GM21723 (cell line): ENCODE measurements at regions not wholly inside any gene's neighbourhood (a gene's known extent, or its start where the extent isn't known, plus 50 kb on each side); places are given as distances from the start of the nearest gene placed in this dataset.
"Not testable (repeated sequence)": the region's sequence is repeated elsewhere in the genome, so short reads cannot be mapped to it uniquely, and the experiment has no call there.

Source experiments
- ATAC-seq: cut with Tn5 transposase; IDR thresholded peaks from one replicate; pipeline ENCODE4 v1.9.1; 2021; ENCODE audit warnings: mild to moderate bottlenecking, moderate library complexity; ENCODE audit not compliant: unreplicated experiment

DNA sequence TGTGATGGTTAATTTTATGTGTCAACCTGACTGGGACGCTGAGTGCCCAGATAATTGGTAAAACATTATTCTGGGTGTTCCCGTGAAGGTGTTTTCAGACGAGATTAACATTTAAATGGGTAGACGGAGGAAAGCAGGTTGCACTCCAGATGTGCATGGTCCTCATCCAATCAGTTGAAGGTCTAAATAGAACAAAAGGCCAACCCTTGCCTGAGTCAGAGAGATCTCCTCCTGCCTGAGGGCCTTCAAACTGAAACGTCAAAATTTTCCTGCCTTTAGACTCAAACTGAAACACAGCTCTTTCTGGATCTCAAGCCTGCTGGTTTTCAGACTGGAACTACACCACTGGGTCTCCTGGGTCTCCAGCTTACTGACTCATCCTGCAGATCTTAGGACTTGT is 73.5 kb downstream of the NPIPA8 start:
- not testable (repeated sequence) for ATAC-seq

DNA sequence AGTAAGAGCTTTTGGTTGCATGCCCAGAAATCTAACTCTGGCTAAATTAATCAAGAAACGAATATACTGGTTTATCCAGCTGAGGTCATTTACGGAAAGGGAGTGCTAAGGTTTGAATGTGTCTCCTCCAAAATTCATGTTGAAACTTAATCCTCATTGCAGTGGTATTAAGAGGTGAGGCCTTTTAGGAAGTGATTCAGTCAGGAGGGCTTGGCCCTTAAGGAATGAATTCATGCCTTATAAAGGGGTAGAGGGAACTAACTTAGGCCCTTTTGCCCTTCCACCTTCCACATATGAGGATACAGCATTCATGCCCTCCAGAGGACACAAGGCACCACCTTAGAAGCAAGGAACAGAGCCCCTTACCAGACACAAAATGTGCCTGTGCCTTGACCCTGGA is 74.7 kb downstream of the NPIPA8 start:
- not testable (repeated sequence) for ATAC-seq

DNA sequence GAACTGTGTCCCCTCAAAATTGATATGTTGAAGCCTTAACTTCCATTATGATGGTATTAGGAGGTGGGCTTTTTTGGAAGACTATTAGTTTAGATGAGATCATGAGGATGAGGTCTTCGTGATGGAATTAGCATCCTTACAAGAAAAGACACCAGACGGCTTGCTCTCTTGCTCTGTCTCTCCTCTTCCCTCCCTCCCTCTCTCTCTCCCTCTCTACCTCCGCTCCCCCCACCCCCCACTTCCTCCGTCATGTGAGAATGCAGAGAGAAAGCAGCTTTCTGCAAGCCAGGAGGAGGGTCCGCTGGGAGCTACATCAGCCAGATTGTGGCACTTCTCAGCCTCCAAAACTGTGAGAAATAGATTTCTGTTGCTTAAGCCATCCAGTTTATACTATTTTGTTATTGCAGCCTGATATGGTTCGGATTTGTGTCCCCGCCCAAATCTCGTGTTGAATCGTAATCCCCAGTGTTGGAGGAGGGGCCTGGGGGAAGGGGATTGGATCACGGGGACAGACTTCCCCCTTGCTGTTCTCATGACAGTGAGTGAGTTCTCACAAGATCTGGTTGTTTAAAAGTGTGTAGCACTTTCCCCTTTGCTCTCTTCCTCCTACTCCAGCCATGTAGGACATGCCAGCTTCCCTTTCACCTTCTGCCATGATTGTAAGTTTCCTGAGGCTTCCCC is 76.9 kb downstream of the NPIPA8 start:
- ATAC-seq = not testable (repeated sequence)

DNA sequence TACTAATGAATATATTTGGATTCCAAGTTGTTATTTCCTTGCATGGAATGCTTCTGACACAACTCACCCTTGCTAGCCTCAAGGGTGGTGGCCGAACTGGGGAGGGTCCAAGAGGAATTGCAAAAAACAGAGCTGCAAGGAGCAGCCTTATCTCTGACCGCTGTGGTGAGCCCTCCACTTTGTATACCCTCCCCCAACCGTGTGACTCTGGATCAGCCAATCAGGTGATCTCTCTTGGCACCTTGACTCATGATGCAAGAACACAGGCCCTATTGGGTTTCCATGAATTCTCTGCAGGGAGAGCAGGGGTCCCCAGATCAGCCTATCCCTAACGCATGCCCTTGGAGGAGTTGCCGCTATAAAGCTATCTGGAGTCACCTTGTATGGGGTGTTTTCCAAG is 83.6 kb downstream of the NPIPA8 start:
- ATAC-seq = not testable (repeated sequence)

DNA sequence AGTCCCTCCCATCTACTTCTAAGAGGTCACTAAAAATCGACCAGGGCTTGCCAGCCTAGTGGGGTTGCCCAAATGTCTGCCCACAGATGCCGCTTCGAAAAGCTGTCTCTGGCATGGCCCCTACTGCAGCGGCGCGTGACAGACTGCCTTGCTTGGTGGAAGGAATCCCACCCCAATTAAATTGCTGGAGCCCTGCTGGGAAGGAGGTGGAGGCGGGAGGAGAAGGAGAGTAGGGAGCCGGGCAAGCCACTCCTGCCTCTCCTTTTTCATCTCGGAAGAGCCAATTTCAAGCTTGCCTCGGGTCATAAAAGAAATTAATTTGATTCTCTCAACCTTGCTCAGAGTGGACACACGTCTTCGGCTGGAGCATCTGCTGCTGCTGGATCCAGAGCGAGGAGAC is 106.0 kb downstream of the NPIPA8 start:
- ATAC-seq = not testable (repeated sequence)

DNA sequence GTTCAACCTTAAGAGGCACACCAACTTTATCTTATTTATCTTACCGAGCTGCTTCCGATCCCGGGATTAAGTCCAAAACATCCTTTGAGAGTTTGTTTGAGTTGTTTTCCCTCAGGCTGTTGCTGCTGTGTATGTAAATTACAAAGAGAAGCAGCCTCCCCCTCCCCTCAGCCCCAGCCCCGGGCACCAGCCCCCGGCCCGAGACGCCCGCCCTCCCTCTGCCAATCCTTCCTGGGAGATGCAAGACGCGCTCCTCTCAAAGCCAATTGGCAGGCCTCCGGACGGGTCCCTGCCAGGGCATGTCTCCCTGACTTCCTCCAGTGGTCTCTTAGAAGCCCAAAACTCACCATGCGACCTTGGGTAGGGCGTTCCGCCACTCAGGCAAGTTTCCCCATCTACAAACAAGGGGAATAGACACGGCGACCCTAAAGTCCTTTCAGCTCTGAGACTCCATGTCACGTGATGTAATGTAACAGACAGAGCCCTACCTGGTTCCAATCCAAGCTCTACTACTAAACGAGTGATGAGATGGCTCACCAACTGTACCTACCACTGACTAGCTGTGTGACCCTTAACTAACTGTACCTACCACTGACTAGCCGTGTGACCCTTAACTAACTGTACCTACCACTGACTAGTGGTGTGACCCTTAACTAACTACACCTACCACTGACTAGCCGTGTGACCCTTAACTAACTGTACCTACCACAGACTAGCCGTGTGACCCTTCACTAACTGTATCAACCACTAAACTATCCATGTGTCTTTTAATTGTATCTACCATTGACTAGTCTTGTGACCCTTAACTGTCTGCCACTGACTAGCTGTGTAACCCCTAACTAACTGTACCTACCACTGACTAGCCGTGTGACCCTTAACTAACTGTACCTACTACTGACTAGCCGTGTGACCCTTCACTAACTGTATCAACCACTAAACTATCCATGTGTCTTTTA is 114.2 kb downstream of the NPIPA8 start:
- not testable (repeated sequence) for ATAC-seq

DNA sequence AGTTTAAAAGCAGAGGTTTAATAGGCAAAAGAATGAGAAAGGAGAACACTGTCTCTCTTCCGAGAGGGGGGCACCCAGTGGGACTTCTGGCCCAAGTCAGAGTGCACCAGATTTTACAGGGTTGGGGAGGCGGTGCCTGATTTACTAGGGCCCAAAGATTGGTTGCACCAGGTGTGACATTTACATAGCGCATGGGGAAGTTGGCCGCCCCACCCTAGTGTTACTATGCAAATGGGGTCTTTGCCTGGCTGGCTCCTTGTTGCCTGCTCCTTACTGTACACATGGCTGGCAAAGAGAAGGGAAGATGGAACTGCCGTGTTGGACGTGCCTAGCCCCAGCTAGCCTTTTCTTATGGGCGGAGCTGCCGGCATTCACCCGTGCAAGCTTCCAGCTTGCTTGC is 118.8 kb downstream of the NPIPA8 start:
- ATAC-seq = not testable (repeated sequence)

DNA sequence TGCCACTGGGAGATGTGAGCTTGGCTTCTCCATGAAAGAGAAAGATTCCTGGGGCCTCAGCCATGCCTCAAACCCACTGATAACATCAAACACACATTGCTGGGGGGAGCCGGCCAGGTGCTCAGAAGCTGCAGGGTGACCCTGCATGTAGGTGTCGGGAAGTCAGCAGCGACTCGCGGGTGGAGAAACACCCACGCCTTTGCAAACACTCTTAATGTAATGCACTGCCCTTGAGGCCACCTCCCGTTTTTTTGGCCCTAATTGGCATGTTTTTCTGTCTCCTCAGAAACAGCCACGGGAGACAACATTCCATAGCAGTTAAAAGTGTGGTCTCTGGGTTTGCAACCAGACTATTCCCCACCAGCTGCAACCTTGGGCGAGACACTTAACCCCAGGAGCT is 119.7 kb downstream of the NPIPA8 start:
- ATAC-seq = not testable (repeated sequence)

DNA sequence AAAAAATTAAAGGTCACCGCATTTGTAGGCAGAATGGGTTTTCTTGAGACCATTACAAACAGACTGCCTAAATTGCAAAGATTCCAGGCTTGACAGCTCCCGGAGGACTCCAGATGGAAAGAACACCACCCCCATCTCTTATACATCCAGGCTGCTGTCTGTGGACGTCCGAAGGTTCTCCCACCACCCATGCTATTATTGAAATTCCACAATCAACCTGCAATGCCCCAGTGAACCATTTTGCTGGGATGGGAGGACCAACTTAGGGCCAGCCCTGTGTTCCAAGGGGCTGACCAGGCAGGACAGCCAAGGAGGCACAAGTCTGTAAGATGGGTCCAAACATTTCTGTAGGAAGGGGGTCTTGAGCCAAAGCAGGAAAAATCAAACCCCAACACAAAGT is 122.7 kb downstream of the NPIPA8 start:
- ATAC-seq = not testable (repeated sequence)

DNA sequence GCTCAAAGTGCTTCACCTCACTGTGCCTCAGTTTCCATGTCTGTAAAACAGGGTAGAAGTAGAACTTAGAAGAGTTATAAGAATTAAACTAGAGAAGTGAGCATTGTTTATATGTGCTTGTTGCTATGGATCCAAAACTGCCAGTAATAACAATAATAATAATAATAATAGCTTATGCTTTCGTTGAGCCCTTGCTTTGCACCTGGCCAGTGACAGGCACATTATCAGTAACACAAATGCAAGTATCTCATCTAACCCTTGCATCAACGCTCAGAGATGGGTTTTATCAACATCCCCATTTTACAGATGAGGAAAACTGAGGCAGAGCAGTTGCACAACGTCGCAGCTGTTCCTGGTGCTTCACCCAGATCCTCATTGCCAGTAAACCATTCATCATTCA is 125.0 kb downstream of the NPIPA8 start:
- not testable (repeated sequence) for ATAC-seq

DNA sequence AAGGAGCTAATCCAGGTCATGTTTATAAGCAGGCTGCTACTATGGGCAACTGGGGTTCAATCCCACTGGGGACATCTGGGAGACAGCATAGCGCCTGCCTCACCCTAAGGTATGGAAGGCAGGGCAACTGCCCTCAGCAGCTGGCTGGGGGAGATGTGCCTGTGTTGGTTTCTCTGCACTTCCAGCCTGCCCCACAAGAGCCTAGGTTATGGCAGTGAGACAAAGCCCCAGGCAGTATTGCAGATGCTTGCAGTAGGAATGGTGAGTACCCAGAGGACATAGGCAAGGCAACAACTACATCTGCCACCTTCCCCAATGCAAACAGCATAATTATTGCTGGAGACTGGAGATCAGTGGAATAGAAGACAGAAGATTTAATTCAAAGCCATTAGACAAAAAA is 131.8 kb downstream of the NPIPA8 start:
- not testable (repeated sequence) for ATAC-seq

DNA sequence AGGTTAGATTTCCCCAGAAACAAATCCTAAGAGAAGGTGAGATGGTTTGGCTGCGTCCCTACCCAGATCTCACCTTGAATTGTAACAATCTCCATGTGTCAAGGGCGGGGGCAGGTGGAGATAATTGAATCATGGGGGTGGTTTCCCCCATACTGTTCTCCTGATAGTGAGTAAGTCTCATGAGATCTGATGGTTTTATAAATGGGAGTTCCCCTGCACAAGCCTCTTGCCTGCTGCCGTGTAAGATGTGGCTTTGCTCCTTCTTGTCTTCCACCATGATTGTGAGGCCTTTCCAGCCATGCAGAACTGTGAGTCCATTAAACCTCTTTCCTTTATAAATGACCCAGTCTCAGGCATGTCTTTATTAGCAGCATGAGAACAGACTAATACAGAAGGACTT is 132.2 kb downstream of the NPIPA8 start:
- ATAC-seq = not testable (repeated sequence)

DNA sequence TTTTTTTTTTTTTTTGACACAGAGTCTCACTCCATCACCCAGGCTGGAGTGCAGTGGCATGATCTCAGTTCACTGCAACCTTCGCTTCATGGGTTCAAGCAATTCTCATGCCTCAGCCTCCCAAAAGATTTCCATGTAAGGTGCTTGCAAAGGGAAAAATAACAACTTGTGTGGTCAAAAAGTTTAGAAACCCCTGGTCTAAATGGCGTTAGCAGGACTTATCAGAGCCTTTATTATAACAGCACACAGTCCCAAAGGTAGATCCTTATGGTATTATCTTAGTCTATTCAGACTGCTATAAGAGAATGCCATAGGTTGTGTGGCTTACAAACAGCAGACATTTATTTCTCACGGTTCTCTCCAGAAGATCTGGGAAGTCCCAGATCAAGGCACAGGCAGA is 135.0 kb downstream of the NPIPA8 start:
- not testable (repeated sequence) for ATAC-seq

DNA sequence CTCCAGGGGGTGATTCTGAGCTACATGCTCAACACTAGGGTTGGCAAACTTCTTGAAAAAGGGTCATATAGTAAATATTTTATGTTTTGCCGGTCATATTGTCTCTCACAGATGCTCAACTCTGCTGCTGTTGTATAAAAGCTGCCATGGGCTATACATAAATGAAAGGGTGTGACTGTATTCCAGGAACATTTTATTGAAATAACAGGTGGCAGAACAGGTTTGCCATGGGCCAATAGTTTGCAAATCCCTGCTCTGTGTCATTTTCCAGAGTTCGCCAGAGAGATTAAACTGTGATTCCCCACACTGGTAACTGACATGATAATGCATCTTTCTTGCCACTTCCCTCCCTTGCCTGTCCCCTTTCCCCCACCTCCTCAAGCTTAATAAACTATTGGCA is 144.1 kb downstream of the NPIPA8 start:
- ATAC-seq = not testable (repeated sequence)

DNA sequence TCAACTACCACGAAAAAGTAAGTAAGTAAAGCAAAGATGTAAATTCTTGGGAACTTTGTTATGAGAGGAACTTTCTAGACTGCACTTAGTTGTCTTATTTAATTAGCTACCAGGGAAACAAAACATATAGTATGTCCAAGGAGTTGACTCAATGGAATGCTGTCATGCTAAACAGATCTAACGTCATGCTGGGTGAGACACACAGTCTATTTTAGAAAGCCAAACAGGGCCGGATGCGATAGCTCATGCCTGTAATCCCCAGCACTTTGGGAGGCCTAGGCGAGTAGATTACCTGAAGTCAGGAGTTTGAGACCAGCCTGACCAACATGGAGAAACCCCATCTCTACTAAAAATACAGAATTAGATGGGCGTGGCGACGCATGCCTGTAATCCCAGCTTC is 146.4 kb downstream of the NPIPA8 start:
- ATAC-seq = not testable (repeated sequence)

DNA sequence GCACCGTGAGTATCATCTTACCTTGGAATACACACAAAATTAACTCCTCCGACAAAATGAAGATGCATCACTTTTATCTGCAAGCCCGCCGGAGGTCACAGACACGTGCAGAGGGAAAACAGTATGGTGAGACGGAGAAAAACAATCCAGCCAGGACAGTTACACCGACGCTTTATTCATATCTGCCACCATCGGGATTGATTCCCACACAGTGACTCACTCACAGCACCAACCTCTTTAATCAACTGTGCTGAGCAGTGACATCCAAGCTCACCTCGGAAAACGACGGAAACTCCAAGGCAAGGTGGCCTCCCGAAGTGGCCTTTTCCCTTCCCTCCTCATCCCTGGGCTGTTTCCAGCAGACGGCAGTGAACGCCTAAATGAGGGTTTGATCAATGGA is 151.8 kb downstream of the NPIPA8 start:
- not testable (repeated sequence) for ATAC-seq

DNA sequence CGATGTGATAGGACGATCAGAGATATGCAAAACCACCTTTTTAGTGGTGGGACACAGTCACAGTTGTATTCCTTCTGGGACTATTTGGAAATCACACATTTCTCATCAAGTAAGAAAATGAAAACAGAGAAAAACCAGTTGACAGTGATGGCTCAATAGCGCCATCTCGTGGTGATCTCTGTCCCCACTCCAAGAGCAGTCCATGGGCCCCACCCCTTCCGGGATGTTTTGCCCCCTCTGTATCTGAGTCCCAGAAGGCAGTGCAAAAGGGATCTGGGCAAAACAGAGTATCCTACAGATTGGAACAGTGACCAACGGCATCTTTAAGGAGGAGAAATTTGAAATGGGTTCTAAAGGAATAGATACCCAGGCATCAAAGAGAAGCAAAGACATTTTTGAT is 155.5 kb downstream of the NPIPA8 start:
- ATAC-seq = not testable (repeated sequence)

DNA sequence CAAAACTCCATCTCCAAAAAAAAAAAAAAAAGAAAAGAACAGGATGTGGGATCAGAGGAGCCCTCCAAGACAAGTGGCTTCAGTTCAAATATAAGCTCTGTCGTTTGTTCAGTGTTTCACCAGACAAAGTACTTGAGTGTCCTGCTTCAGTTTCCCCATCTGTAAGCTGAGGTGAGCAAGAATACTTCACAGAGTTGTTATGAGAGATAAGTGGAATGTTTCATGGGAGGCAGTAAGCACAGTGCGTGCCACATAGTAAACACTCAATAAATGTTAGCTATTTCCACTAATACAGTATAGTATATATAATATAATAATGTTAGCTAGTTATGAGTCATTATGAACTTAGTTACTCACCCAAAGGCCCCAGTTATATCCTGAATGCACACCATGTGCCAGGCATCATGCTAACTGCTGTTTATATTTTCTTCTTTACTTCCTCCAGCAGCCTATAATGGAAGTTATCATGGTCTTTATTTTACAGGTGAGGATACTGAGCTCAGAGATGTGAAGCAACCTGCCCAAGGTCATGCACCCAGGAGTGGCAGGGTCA is 162.5 kb downstream of the NPIPA8 start:
- not testable (repeated sequence) for ATAC-seq

DNA sequence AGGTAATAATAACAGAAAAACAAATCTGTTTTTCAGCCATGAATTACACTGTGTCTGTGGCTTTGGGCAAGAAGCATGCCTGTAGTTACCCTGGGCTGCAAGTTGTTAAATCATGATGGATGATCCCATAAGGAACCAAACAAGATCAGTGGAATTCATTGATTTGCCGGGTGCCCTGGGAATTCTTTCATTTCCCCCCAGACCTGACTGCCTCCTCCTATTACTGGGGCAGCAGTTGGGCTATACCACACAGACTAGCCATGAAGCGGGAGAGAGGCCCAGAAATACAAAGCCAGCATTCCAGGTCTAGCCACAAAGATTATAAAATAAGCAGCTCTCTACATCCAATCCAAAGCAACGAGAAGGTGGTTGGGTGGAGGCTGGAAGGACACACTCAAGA is 174.2 kb downstream of the NPIPA8 start:
- not testable (repeated sequence) for ATAC-seq

DNA sequence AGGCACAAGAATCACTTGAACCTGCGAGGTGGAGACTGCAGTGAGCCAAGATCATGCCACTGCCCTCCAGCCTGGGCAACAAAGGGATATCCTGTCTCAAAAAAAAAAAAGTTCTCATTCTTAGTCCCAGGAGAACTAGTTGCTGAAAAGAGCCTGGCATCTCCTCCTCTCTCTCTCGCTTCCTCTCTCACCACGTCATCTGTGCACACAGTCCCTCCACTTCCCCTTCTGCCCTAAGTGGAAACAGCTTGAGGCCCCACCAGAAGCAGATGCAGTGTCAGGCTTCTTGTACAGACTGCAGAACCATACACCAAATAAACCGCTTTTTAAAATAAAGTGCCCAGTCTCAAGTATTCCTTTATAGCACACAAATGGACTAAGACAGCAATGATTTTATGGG is 175.3 kb downstream of the NPIPA8 start:
- ATAC-seq = not testable (repeated sequence)

DNA sequence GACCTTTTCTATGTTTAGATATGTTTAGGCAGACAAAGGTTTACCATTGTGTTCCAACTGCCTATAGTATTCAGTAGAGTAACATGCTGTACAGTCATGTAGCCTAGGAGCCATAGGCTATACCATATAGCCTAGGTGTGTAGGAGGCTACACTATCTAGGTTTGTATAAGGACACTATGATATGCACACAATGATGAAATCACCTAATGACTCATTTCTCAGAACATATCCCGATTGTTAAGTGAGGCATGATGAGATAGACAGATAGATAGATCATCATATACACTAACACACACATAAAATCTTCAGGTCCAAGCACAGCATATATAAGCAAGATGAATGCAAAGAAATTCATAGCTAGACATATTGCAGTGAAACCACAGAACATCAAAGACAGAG is 177.4 kb downstream of the NPIPA8 start:
- not testable (repeated sequence) for ATAC-seq

DNA sequence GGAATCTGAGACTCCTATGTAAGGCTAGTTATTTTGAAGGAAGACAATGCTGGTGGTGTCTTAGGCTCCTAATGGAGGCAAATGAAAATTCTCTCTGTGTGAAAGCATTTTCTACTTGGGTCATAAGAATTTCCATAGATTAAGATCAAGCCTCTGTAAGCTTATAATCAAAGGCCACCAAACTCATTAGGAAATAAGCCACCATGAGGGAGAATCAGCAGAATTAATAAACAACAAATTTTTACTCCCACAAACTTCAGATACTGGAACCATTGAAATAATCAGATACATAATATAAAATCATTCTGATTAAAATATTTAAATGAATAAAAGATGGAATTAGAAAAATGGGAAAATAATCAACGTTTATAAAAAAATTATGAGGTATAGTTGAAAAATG is 178.7 kb downstream of the NPIPA8 start:
- not testable (repeated sequence) for ATAC-seq
